ENCODE measurements at regions not wholly inside any gene's neighbourhood (a gene's known extent, or its start where the extent isn't known, plus 50 kb on each side); places are given as distances from the start of the nearest gene placed in this dataset.
A peak's percentile ranks its signal among the peaks of the same experiment; 100 is the strongest.

DNA sequence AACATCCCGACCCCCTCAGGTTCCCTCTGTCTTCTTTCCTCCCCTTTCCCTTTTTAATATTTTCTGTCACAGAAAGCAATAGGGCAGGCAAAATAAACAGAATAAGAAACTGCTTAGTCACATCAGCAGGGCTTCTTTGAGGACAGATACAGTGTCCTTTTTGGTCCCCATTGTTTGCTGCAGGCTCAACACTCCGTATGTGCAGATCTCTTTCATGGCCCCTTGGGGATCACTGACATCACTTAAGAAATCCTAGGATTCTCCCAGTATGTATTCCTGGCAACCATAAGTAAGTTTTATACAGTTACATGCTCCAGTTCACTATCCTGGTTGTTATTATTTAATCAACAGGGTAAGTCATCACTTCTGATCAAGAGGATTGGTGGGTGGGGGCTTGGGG lies 448.0 kb downstream of the NKX6-1 start:
- intact Hi-C loops (cut with micrococcal nuclease), result no loop called here

DNA sequence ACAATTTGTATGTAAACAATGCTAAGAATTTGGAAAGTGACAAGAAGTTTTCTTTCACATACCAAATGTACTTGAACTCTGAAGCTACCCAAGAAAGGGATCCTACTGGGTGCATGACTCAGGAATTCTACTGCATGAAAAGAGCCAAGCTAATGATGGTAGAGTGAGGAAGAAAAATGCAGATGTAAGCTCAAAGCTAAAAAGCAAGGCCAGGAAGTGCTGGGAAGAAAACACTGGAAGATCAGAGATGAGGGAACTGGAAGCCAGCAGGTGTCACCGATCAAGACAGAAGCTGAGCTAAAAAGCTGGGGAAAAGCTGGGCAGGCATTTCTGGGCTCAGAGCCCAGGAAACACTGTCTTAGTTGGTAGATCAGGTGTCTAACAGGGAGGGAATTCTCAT lies 449.1 kb downstream of the NKX6-1 start:
- ChIA-PET CTCF (interaction anchor here (0.6 to 1.6 kb wide), 2 partner anchors 15 to 54 kb away, joined by 3 read pairs; no protein-coding TSS in a partner anchor), POLR2A (interaction anchor here (0.7 kb wide), 1 partner anchor 442 kb away, joined by 3 read pairs; no protein-coding TSS in a partner anchor)
- intact Hi-C loops (cut with micrococcal nuclease), result no loop called here
- DNase-seq (ENCODE audit: unreplicated experiment), result peak; percentile 13
- Mint-ChIP-seq H3K4me3 (ENCODE audit: unreplicated experiment) (no peak overlapping the region), H3K4me1 (ENCODE audit: insufficient read depth, unreplicated experiment) (no peaks in the 10 kb centered on the region), H3K9me3 (ENCODE audit: unreplicated experiment) (no peaks in the 10 kb centered on the region), H3K27ac (ENCODE audit: low read depth, unreplicated experiment) (no peak overlapping the region), H3K27me3 (ENCODE audit: insufficient read depth, unreplicated experiment) (no peaks in the 10 kb centered on the region), H3K36me3 (ENCODE audit: insufficient read depth, unreplicated experiment) (no peaks in the 10 kb centered on the region)
- BruUV-seq (replicated peaks), result no TSS peak
- TF ChIP-seq, protein P1, sequence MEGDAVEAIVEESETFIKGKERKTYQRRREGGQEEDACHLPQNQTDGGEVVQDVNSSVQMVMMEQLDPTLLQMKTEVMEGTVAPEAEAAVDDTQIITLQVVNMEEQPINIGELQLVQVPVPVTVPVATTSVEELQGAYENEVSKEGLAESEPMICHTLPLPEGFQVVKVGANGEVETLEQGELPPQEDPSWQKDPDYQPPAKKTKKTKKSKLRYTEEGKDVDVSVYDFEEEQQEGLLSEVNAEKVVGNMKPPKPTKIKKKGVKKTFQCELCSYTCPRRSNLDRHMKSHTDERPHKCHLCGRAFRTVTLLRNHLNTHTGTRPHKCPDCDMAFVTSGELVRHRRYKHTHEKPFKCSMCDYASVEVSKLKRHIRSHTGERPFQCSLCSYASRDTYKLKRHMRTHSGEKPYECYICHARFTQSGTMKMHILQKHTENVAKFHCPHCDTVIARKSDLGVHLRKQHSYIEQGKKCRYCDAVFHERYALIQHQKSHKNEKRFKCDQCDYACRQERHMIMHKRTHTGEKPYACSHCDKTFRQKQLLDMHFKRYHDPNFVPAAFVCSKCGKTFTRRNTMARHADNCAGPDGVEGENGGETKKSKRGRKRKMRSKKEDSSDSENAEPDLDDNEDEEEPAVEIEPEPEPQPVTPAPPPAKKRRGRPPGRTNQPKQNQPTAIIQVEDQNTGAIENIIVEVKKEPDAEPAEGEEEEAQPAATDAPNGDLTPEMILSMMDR (IDR thresholded peaks at IDR 0.05; ENCODE audit: unreplicated experiment), result no peak

More for the DNA sequence above, 448.0 kb downstream of the NKX6-1 start:
- Mint-ChIP-seq H3K9me3 (ENCODE audit: unreplicated experiment) (no peaks in the 10 kb centered on the region), H3K36me3 (ENCODE audit: insufficient read depth, unreplicated experiment) (no peaks in the 10 kb centered on the region), H3K27ac (ENCODE audit: low read depth, unreplicated experiment) (no peak overlapping the region), H3K27me3 (ENCODE audit: insufficient read depth, unreplicated experiment) (no peaks in the 10 kb centered on the region), H3K4me1 (ENCODE audit: insufficient read depth, unreplicated experiment) (no peaks in the 10 kb centered on the region), H3K4me3 (ENCODE audit: unreplicated experiment) (no peak overlapping the region)
- DNase-seq (ENCODE audit: unreplicated experiment), result no peak
- ChIA-PET CTCF (no interaction called here), POLR2A (no interaction called here)
- no TSS peak for BruUV-seq (replicated peaks)
- TF ChIP-seq, protein P1 (IDR thresholded peaks at IDR 0.05; ENCODE audit: unreplicated experiment), result no peak

DNA sequence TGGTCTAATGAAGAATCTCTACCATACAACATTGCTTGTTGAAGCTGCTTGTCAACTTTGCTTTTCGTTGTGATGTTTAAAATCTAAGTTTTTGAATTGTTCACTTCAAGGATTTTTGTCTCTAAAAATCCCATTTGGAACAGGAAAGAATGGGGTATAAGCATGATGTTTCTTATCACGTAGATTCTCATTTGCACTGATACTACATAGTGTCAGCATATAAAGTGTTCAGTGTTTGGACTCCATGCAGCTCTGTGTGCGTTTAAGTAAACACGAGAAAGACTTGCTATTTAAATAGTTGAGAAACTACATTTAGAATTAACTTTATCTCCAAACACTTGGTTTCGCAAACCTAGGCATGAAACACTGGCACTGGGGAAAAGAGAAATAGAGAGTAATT lies 452.5 kb downstream of the NKX6-1 start:
- CTCF ChIA-PET, result interaction anchor here (0.6 to 0.7 kb wide), 2 partner anchors 555 to 1521 kb away, joined by 3 to 4 read pairs; no protein-coding TSS in a partner anchor
- Mint-ChIP-seq H3K4me3 (ENCODE audit: unreplicated experiment) (no peak overlapping the region), H3K4me1 (ENCODE audit: insufficient read depth, unreplicated experiment) (no peaks in the 10 kb centered on the region), H3K27me3 (ENCODE audit: insufficient read depth, unreplicated experiment) (no peaks in the 10 kb centered on the region), H3K36me3 (ENCODE audit: insufficient read depth, unreplicated experiment) (no peaks in the 10 kb centered on the region), H3K9me3 (ENCODE audit: unreplicated experiment) (no peaks in the 10 kb centered on the region), H3K27ac (ENCODE audit: low read depth, unreplicated experiment) (no peak overlapping the region)
- no peak for DNase-seq (ENCODE audit: unreplicated experiment)
- POLR2A ChIA-PET, result no interaction called here
- no TSS peak for BruUV-seq (replicated peaks)
- intact Hi-C loops (cut with micrococcal nuclease), result no loop called here
- TF ChIP-seq, protein P1 (IDR thresholded peaks at IDR 0.05; ENCODE audit: unreplicated experiment), result no peak

DNA sequence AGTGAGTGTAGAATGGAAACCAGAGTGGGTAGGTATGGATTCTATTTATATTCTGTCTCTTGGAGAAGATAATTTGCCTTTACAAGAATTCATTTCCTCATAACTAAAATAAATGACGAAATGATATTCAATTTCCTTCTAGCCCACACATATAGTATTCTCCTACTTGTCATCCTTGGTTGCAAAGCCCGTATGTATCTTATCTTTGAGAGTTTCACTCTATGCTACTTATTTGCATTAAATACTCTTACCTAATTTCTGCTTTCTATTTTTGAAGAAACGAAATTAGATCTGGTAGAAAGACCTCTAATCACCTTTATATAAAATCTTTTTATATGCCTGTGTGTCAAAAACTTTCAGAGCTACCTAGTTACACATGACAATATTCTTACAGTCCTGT lies 457.7 kb downstream of the NKX6-1 start:
- Mint-ChIP-seq H3K9me3 (ENCODE audit: unreplicated experiment) (no peaks in the 10 kb centered on the region), H3K36me3 (ENCODE audit: insufficient read depth, unreplicated experiment) (no peaks in the 10 kb centered on the region), H3K4me1 (ENCODE audit: insufficient read depth, unreplicated experiment) (no peaks in the 10 kb centered on the region), H3K4me3 (ENCODE audit: unreplicated experiment) (no peak overlapping the region), H3K27me3 (ENCODE audit: insufficient read depth, unreplicated experiment) (peaks cover 13% of the 10 kb centered on the region), H3K27ac (ENCODE audit: low read depth, unreplicated experiment) (no peak overlapping the region)
- DNase-seq (ENCODE audit: unreplicated experiment), result no peak
- intact Hi-C loops (cut with micrococcal nuclease), result no loop called here
- BruUV-seq (replicated peaks), result no TSS peak
- ChIA-PET POLR2A (no interaction called here), CTCF (interaction anchor here (1.1 kb wide), 1 partner anchor 265 kb away, joined by 3 read pairs; no protein-coding TSS in a partner anchor)
- TF ChIP-seq, protein P1 (IDR thresholded peaks at IDR 0.05; ENCODE audit: unreplicated experiment), result no peak

Data from MCF 10A (cell line).